ENCODE measurements at regions not wholly inside any gene's neighbourhood (a gene's known extent, or its start where the extent isn't known, plus 50 kb on each side); places are given as distances from the start of the nearest gene placed in this dataset.
A peak's percentile ranks its signal among the peaks of the same experiment; 100 is the strongest.

DNA sequence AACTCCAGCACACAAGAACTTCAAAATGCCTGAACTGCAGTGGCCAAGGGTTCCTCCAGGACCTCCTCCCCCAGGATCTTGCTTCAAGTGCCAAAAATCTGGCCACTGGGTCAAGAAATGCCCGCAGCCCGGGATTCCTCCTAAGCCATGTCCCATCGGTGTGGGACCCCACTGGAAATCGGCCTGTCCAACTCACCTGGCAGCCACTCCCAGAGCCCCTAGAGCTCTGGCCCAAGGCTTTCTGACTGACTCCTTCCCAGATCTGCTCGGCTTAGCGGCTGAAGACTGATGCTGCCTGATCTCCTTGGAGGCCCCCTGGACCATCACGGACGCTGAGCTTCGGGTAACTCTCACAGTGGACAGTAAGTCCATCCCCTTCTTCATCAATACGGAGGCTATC, 306.4 kb downstream of the RBM43 start:
- no peak for DNase-seq

DNA sequence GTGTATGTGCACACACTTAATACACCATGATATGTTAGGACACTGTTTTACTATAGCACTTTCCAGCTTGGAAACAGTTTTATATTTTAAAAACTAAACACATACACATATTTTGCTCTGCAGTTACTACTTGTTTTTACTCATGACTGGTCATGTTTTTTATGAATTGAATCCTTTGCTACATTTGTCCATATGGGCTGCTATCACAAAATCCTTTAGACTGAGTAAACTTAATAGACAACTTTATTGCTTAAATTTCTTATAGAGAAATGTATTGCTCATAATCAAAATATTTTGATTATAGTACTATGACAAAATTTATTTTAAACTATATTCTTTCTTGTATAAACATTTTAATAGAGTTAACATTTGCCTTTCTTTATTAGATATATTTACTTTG, 314.8 kb downstream of the RBM43 start:
- DNase-seq: no peak

DNA sequence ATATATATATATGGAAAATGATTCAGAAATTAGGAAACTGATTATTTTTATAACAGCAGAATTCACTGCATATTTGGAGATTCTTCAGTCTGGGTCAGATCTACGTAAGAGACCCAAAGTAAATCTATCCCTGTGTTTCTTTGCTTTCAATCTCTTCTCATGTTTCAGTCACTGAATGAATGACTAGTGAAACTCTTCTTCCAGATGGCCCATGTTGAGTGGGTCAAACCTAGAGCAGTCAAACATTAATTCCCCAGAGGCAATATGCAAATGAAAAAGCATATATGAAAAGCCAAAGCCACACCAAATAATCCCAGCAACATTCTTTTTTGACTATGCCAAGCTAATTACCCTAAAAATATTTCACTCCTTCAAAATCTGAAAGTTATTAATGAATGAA, 317.3 kb downstream of the RBM43 start:
- no peak for DNase-seq

DNA sequence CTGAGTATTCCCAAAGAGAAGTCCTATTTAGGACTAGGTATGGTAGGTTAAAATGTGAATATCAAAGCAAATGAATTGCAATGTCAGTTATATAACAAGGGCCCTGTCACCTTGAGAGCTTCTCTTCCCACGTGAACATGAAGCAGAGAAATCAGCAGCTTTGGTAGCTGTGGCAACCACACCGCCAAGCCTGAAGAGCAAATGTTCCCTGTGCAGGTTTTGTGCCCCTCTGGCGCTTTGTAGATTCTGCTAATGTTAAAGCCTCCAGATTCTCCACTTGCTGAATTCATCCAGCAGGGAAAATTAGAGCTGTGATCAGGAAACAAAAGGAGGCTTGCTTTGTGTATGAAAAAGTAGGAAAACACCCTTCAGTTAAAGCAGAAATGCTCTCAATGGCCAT, 322.6 kb downstream of the RBM43 start:
- DNase-seq: no peak

DNA sequence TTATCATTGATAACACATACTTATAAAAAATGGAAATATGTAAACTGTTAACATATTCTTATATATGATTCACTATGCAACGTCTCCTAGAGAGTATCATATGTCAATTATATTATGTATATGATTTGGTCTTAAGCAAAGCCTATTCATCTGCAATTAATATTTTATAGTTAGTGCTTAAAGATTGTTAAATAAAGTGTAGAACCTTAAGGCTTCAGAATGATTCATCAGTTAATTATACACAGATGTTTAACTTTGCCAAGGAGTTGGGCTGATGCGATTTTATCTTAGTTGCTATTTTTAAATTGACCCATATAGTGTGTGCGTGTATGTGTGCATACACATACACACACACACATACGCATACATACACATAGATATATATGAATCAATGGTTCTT, 323.1 kb downstream of the RBM43 start:
- DNase-seq: no peak

DNA sequence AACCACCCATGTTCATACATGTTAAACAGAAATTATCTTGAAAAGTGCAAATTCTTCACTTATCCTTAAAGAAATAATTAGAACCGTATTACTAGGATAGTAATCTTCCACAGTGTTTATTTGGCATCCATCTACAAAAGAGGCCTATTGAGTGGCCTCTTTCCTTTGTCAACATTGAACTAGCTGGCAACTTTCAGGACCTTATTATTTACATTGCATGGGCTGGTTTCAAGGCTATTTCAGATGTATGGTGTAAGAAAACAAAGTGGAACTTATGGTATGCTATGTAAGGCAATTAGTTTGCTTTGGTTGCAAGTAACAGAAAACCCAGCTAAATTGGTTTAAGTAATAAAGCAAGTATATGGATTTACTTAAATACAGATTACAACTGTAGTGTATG, 324.6 kb downstream of the RBM43 start:
- DNase-seq: no peak

DNA sequence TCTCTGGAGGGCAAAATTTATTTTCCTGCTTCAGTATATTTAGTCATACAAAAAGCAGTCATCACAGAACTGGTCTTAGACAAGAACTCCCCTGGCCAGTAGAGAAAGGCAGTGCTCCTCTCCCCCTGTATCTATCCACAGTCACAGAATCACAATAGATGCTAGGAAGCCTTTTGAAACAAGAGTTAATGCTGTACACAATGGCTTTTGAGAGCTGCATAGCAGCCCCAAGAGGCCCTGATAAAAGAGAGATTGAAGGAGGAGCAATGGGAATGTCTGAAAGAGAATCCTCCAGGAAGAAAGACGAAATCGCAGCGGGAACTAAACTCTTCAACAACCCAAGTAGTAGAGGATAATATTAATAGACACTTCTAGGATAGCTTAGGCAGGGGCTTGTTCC, 330.2 kb downstream of the RBM43 start:
- no peak for DNase-seq

DNA sequence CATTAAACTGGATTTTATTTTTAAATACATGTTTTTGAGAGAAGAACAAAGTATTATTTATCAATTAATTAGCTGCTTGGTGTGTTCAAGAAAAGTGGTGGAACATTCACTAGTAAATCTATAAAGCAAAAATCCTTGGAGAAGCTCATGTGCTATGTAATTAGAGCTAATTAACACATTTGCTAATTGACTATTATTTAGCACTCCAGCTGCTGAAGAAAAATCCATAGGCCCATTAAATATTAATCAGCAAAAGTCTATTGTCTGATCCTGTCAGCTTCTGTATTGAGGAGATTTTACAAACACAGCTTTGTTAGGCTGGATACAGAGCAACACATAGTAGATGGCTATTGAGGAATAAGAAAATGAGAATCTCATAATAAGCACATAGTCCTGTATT, 336.1 kb downstream of the RBM43 start:
- no peak for DNase-seq

DNA sequence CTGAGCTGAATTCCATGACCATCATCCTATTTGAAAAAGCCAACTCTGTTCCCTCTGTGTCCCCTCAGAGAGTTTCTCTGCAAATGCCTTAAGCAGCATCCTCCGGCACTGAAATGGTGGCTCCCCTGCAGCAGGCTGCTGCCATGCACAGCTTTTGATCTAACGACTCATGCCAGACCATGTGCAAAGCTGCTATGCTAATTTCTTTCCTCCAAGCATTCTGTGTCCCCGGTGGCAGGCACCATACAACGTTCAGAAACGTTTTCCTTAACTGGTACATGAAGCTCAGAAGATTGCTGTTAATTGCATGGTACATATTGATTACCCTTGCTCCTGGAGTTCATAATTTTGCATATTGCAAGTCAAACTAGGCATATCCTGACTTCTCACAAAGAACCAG, 336.8 kb downstream of the RBM43 start:
- peak; percentile 54 for DNase-seq

DNA sequence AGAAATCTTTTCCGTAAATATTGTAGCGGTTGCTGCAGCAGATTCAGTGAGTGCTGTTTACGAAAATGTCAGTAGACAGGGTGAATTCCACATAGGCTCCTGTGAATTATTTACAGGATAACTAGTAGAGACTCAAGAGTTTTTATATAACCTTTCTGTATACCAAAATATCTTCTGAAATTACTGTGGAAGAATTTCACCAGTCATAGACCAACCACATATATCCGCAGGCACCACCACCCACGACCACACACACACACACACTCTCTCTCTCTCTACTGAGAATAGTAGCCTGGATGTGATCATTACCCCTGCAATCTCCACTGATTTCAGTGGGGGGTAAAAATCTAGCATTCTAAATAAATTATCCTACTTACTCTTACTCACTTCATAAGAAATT, 341.8 kb downstream of the RBM43 start:
- DNase-seq: no peak

DNA sequence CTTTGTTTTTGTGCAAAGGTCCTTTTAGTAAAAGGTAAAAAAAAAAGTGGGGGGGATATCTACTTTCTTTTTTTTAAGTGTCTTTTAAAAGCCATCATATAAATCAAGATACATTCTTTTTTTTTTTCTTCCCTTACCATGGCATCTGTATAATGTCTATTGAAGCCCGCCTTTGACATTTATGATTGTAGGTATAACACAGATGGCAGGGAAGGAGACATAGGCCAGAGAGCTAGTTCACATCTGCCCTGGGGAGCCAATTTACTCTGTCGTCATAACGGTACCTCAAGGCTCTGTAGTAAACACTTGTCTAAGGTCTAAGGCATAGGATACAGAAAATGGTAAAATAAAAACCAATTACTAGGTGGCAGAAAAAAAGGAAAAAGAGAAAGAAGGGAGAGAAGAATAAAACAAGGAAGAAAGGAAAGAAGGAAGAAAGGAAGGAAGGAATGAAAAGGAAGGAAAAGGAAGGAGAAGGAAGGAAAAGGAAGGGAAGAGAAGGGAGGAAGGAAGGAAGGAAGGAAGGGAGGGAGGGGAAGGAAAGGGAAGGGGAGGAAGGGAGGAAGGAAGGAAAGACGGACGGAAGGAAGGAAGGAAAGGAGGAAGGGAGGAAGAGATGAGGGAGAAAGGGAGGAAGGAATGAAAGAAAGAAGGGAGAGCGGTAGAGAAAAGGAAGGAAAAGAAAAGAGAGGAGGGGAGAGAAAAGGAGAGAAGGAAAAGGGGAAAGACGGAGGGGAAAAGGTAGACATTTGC, 343.5 kb downstream of the RBM43 start:
- no peak for DNase-seq

DNA sequence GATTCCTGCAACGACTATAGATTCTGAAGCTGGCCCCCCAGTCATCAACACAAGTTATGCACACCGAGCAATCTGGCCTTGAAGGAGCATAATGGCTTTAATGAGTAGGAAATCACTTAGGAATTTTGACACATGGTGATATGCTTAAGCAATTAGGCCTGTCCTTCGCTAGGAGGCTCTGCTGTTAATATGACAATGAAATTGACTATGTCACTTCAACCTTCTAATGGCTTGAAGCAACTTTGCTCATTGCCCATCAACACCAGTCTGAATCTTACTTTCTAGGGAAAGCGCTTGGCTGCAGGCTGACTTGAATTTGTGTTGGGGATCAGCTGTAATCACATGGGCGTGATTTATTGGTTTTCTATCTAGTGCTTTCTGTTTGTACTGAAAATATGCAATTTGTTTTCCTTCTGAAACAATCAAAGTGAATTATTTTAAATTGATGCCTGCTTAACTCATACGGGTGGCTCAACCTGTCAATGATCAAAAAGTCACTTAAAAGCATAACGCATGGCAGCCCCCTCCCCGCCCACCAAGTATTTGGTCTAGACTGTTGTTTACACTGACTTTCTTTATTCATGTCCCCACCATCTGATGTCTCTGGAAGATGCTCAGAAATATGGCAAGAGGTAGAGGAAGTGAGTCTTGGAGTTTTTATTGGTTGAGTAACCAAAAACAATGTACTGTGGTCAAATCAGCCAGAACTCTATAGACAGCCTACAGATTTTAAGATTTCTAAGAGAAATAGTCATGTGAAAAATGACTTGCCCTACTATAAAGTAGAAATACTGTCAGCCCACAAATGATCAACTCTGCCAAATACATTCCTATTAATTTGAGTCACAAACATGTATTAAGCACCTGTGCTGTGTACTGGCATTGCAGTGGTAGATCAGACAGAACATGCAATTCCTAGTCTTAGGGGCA, 344.9 kb downstream of the RBM43 start:
- DNase-seq: no peak

DNA sequence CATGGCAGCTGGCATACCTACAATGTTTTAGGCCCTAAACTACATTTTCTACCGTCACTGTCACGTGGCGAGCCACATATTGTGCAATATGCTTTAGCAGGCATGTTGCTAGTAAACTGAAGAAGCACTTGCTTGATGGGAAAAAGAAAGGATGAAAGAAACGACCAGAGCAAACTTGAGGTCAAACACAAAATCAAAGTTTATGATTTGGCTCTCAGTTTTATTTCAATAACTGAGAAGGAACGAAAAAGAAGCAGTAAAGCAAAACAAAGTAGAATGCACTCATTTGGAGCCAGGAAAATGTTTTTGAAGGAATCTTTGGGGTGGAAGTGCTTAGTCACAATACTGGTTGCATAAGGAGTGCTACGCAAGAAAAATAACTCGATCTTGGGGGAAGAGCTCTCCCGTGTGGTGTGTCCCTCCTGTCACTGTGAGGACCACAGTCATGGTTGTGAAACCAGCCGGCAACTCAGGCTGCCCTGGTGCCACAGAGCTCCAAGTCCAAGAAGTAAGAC, 349.8 kb downstream of the RBM43 start:
- DNase-seq: no peak

DNA sequence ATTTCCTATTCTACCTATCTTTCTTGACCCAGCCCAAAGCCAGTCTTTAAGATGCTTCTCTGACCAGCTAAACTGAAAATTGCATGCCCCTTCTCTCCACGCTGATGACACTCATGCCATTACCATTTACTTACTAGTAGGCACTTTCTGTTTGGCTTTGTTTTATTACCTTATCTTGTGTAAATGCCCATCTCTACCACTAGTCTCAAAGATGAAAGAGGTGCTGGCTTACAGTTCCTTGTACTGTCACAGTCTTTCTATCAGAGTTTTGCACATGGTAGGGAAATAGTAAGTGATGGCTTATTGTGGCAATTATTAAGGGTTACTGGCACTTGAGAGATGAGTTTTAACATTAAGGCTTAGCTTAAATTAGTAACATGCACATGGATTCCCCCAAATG, 352.1 kb downstream of the RBM43 start:
- no peak for DNase-seq

DNA sequence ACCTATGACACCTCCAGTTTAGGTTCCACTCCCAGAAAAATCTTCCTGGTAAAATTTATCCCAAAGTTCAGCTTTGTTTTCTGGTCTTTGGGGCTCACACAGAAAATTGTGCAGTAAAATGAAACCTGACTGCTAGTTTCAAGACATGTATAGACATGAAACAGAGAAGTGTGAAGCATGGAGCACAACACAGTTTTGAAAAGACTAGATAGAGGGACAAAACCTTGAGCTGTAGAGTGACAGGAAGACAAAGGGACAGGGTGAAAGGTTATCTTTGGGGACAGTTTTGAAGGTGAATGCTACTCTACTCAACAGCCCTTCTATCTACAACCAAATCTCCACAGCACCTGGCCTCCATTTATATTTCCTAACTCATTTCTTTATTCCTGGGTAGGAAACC, 352.6 kb downstream of the RBM43 start:
- DNase-seq: no peak

DNA sequence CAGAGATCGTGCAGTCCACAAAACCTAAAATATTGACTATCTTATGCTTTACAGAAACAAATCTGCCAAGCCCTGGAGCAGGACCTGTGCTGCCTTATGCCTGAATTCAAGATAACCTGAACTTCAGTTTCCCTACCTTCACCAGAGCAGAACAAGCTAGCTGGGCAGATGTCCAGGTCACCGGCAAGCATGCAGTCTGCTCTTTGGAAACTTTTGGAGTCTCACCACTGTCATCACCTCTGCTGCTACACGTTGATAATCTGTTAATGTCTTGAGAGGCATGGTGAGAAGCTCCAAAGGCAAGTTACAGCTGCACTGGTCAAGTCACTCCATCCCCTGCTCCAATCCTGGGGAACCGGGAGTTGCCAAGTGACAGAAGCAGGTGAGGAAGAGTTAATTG, 354.2 kb downstream of the RBM43 start:
- DNase-seq: no peak

DNA sequence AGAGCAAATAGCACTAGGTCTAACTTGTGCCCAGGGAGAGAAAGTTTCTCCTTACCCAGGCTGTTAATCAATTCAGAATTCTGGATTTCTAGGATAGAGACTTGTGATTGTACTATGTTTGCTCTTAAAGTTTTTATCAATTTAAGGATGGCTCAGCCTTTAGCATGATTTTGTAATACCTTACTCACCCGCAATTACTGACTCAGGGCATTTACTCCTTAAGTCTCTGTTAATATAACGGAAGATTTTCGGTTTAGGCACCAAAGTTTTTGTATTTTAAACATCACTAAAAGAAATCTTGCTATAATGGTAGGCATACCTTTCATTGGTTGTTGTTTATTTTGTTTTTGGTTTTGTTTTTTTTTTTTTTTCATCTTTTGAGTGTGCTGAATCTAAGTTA, 358.2 kb downstream of the RBM43 start:
- DNase-seq: no peak

DNA sequence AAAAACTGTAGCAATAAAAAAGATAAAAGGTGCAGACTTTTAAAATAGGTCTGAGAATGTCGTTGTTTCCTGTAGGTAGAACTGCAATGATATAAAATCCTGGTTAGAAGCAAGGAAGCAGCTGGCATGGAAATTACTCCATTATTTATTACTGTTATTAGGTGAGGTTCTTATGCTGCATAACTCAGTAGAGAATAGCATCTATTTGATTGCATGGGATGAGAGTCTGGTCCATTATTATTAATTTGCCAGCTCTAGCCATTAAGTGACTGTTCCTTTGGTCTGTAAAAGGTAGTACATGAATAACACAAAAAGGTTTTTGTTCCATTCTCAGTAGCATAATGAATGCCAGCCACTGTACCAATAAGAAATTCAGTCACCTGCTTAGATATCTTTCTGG, 358.6 kb downstream of the RBM43 start:
- DNase-seq: no peak

DNA sequence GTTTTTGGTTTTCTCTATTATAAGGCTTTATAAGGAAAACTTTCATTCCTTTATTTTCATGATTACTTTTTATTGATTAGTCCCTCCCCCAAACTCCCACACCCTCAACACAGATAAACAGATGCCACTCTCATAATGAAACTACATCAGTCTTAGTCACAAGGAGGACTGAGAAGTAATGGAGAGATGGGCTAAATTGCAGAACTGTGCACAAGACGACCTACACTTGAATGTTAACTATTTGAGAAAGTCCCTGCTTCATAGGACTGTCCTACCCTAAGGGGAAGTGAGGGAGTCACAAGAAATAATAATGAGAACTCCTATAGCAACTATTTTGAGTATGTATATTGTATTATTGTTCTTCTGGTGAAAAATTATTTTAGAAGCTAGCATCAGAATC, 360.8 kb downstream of the RBM43 start:
- no peak for DNase-seq

DNA sequence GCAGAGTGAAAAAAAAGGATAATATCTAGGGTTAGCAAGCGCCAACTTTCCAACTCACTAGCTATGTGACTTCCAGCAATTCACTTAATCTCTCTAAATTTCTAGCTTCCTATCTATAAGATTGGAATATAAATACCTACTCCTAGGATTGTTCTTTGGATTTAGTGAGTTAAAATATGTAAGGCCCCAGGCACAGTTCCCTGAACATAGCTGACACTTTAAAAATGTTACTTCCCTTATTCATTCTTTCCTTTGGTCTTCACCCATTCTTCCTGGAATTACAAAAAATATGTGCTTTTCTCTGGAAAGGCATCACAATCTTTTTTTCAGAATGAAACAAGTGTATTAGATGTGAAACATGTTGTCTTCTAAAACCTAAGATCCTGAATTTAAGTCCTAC, 365.7 kb downstream of the RBM43 start:
- DNase-seq: no peak

DNA sequence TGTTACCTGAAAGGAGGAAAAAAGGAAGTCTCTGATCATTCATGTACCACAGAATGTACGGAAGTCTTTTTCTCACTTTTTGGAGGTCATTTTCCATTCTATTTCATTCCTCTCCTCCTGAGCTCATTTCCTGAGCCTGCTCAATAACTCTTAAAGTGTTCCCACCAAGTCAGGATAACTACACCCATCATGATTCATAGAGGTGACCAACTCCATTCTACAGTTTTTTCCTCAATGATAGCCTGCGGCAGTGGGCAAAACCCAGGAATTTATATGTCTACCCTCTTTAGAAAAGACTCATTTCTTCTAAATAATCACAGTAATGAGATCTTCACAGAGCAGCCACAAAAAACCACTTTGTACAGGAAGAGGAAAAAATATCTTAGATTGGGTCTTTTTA, 372.5 kb downstream of the RBM43 start:
- no peak for DNase-seq

DNA sequence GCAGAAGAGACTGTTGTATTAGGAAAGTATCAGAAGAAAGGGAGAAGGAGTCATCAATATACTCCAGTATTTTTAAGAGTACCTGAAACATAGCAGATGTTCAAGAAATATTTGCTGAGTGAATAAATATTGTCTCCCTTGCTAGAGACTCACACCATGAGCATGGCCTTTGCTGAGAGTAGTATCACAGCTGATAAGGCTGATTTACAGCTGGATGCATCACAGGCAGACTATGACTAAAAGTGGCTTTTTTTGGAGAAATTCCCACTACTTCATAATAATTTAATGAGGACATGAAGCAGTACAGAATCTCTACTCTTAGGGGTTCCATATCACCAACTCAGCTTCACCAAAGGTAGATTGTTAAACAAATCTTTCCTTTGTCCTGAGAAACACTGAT, 373.3 kb downstream of the RBM43 start:
- no peak for DNase-seq

DNA sequence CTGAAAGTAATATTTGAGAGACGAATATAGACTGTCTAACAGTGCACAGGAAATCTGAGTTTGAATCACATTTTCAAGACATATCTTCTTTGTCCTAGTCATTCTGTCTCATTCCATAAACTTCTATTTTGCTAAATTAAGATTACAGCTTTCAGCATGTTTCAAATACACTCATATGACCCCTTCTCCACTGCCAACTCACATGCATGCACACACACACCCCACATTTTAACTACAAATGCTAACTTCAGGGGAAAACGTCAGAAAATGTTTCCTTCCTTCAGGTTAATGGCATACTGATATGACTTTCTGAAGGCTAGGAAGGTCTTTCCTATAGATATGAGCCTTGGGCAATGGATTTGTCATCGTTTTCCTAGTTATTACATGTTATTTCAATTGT, 373.7 kb downstream of the RBM43 start:
- DNase-seq: no peak

DNA sequence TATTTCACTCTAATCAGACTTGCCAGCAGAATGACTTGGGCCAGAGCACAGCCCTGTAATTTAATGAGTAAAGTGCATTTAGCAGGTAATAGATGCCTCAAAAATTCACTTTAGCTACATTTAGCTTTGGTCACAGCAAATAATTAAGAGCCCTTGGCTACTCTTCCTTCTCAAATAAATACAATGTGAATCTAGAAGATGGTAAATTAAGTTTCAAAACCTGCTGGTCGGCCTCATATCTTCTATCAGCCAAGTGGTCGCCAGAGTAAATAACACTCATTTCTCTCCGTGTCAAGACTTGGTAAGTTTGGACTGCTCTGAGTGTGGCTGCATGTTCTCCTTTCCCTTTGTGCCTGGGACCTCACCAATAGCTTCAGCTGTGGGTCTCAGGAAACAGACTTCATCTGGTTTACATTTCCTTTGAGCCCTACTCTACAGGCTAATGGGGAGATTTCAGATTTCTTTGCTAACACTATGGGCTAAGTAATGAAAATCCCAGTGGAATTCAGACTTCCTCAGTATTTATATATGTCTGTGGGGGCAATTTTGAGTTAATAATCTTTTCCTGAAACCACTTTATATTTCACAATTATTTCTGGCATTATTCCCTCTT, 375.8 kb downstream of the RBM43 start:
- DNase-seq: no peak
